ENCODE measurements at regions not wholly inside any gene's neighbourhood (a gene's known extent, or its start where the extent isn't known, plus 50 kb on each side); places are given as distances from the start of the nearest gene placed in this dataset.

GRCh38 chr18:54013452-54013851 lies 211.0 kb downstream of the MBD2 start:
- Mint-ChIP-seq H3K4me3 (ENCODE audit: unreplicated experiment) (no peak overlapping the region), H3K36me3 (ENCODE audit: low read depth, unreplicated experiment) (no peaks in the 10 kb centered on the region), H3K9me3 (ENCODE audit: unreplicated experiment) (no peaks in the 10 kb centered on the region), H3K27ac (ENCODE audit: unreplicated experiment) (no peak overlapping the region), H3K27me3 (ENCODE audit: unreplicated experiment) (no peaks in the 10 kb centered on the region), H3K4me1 (ENCODE audit: unreplicated experiment) (no peaks in the 10 kb centered on the region)
- TF ChIP-seq, protein P1, sequence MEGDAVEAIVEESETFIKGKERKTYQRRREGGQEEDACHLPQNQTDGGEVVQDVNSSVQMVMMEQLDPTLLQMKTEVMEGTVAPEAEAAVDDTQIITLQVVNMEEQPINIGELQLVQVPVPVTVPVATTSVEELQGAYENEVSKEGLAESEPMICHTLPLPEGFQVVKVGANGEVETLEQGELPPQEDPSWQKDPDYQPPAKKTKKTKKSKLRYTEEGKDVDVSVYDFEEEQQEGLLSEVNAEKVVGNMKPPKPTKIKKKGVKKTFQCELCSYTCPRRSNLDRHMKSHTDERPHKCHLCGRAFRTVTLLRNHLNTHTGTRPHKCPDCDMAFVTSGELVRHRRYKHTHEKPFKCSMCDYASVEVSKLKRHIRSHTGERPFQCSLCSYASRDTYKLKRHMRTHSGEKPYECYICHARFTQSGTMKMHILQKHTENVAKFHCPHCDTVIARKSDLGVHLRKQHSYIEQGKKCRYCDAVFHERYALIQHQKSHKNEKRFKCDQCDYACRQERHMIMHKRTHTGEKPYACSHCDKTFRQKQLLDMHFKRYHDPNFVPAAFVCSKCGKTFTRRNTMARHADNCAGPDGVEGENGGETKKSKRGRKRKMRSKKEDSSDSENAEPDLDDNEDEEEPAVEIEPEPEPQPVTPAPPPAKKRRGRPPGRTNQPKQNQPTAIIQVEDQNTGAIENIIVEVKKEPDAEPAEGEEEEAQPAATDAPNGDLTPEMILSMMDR (IDR thresholded peaks at IDR 0.05; ENCODE audit: unreplicated experiment) = no peak
- DNase-seq (ENCODE audit: low spot score) = no peak

- Mint-ChIP-seq H3K27me3 (ENCODE audit: unreplicated experiment) (no peaks in the 10 kb centered on the region), H3K4me3 (ENCODE audit: unreplicated experiment) (no peak overlapping the region), H3K36me3 (ENCODE audit: low read depth, unreplicated experiment) (no peaks in the 10 kb centered on the region), H3K9me3 (ENCODE audit: unreplicated experiment) (no peaks in the 10 kb centered on the region), H3K4me1 (ENCODE audit: unreplicated experiment) (no peaks in the 10 kb centered on the region), H3K27ac (ENCODE audit: unreplicated experiment) (no peak overlapping the region)
- no peak for DNase-seq (ENCODE audit: low spot score)
- TF ChIP-seq, protein P1 (IDR thresholded peaks at IDR 0.05; ENCODE audit: unreplicated experiment) = no peak
Measured at GRCh38 chr18:54004828-54005227, 219.6 kb downstream of the MBD2 start.

GRCh38 chr18:54003195-54003594 lies 221.3 kb downstream of the MBD2 start:
- no peak for DNase-seq (ENCODE audit: low spot score)
- Mint-ChIP-seq H3K36me3 (ENCODE audit: low read depth, unreplicated experiment) (no peaks in the 10 kb centered on the region), H3K4me3 (ENCODE audit: unreplicated experiment) (no peak overlapping the region), H3K27ac (ENCODE audit: unreplicated experiment) (no peak overlapping the region), H3K4me1 (ENCODE audit: unreplicated experiment) (no peaks in the 10 kb centered on the region), H3K9me3 (ENCODE audit: unreplicated experiment) (no peaks in the 10 kb centered on the region), H3K27me3 (ENCODE audit: unreplicated experiment) (peaks cover 2% of the 10 kb centered on the region)
- TF ChIP-seq, protein P1 (IDR thresholded peaks at IDR 0.05; ENCODE audit: unreplicated experiment) = no peak

GRCh38 chr18:53997064-53997463 lies 227.4 kb downstream of the MBD2 start:
- TF ChIP-seq, protein P1 (IDR thresholded peaks at IDR 0.05; ENCODE audit: unreplicated experiment) = no peak
- Mint-ChIP-seq H3K36me3 (ENCODE audit: low read depth, unreplicated experiment) (no peaks in the 10 kb centered on the region), H3K4me1 (ENCODE audit: unreplicated experiment) (no peaks in the 10 kb centered on the region), H3K27ac (ENCODE audit: unreplicated experiment) (no peak overlapping the region), H3K9me3 (ENCODE audit: unreplicated experiment) (no peaks in the 10 kb centered on the region), H3K27me3 (ENCODE audit: unreplicated experiment) (peaks cover 2% of the 10 kb centered on the region), H3K4me3 (ENCODE audit: unreplicated experiment) (no peak overlapping the region)
- no peak for DNase-seq (ENCODE audit: low spot score)

GRCh38 chr18:53994016-53994415 lies 230.5 kb downstream of the MBD2 start:
- TF ChIP-seq, protein P1 (IDR thresholded peaks at IDR 0.05; ENCODE audit: unreplicated experiment) = no peak
- H3K27me3 Mint-ChIP-seq (ENCODE audit: unreplicated experiment) = peaks cover 2% of the 10 kb centered on the region

More at GRCh38 chr18:53994016-53994415, 230.5 kb downstream of the MBD2 start:
- no peaks in the 10 kb centered on the region for H3K4me1 Mint-ChIP-seq (ENCODE audit: unreplicated experiment)
- no peak overlapping the region for H3K27ac Mint-ChIP-seq (ENCODE audit: unreplicated experiment)
- no peak overlapping the region for H3K4me3 Mint-ChIP-seq (ENCODE audit: unreplicated experiment)
- no peaks in the 10 kb centered on the region for H3K36me3 Mint-ChIP-seq (ENCODE audit: low read depth, unreplicated experiment)
- no peak for DNase-seq (ENCODE audit: low spot score)
- H3K9me3 Mint-ChIP-seq (ENCODE audit: unreplicated experiment) = no peaks in the 10 kb centered on the region

All from endothelial cell (in vitro differentiated cells).